ENCODE measurements at regions not wholly inside any gene's neighbourhood (a gene's known extent, or its start where the extent isn't known, plus 50 kb on each side); places are given as distances from the start of the nearest gene placed in this dataset.

DNA sequence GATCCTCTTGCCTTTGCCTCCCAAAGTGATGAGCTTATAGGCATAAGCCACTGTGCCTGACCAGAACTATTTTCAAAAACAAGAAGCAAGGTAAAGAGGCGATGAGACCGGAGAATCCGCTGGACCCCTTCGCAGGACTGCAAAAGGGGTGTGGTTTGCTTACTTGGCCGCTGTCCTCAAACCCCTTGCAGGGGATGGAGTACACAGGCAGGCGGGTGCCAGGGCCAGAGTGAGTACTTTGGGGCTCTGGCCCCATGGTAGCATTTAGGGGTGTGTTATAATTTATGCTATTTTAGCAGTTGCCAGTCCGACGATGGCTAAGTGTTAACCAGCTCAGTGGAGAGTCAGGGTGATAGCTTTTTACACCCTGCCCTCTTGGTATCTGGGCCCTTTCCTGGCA is 1454.9 kb downstream of the HACE1 start:
- TF ChIP-seq, protein P1, sequence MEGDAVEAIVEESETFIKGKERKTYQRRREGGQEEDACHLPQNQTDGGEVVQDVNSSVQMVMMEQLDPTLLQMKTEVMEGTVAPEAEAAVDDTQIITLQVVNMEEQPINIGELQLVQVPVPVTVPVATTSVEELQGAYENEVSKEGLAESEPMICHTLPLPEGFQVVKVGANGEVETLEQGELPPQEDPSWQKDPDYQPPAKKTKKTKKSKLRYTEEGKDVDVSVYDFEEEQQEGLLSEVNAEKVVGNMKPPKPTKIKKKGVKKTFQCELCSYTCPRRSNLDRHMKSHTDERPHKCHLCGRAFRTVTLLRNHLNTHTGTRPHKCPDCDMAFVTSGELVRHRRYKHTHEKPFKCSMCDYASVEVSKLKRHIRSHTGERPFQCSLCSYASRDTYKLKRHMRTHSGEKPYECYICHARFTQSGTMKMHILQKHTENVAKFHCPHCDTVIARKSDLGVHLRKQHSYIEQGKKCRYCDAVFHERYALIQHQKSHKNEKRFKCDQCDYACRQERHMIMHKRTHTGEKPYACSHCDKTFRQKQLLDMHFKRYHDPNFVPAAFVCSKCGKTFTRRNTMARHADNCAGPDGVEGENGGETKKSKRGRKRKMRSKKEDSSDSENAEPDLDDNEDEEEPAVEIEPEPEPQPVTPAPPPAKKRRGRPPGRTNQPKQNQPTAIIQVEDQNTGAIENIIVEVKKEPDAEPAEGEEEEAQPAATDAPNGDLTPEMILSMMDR (IDR thresholded peaks at IDR 0.05): no peak
- no peak for TF ChIP-seq POLR2A (IDR thresholded peaks at IDR 0.05; ENCODE audit: low read depth)

All from esophagus muscularis mucosa (tissue), 3 donors.